ENCODE measurements at regions not wholly inside any gene's neighbourhood (a gene's known extent, or its start where the extent isn't known, plus 50 kb on each side); places are given as distances from the start of the nearest gene placed in this dataset.
"Not testable (repeated sequence)": the region's sequence is repeated elsewhere in the genome, so short reads cannot be mapped to it uniquely, and the experiment has no call there.

DNA sequence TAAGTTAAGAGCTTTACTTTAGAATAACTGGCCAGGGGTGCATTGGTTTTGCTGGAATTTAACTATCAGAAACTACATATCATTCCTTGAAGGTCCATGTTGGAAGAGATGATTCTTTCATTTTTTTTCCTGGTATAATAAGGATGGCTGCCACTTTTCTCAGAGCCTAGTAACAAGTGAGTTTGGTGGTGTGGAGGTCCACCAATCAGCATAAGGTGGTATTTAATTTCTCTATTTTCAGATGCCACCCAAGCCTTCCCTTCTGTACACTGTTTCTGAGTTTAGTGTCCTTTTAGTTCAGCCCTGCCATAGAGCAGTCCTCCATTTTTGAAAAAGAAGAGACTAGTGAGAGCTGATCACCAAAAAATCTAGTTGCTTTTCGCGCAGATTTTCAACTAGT, 386.3 kb downstream of the USP25 start:
- H3K4me3 ChIP-seq (ENCODE audit: low read depth, low read length): no peak overlapping the region
- TF ChIP-seq, protein P1, sequence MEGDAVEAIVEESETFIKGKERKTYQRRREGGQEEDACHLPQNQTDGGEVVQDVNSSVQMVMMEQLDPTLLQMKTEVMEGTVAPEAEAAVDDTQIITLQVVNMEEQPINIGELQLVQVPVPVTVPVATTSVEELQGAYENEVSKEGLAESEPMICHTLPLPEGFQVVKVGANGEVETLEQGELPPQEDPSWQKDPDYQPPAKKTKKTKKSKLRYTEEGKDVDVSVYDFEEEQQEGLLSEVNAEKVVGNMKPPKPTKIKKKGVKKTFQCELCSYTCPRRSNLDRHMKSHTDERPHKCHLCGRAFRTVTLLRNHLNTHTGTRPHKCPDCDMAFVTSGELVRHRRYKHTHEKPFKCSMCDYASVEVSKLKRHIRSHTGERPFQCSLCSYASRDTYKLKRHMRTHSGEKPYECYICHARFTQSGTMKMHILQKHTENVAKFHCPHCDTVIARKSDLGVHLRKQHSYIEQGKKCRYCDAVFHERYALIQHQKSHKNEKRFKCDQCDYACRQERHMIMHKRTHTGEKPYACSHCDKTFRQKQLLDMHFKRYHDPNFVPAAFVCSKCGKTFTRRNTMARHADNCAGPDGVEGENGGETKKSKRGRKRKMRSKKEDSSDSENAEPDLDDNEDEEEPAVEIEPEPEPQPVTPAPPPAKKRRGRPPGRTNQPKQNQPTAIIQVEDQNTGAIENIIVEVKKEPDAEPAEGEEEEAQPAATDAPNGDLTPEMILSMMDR (IDR thresholded peaks at IDR 0.05; ENCODE audit: insufficient read depth, low read depth, low read length, missing control alignments): no peak
- DNase-seq (ENCODE audit: low read depth): no peak

DNA sequence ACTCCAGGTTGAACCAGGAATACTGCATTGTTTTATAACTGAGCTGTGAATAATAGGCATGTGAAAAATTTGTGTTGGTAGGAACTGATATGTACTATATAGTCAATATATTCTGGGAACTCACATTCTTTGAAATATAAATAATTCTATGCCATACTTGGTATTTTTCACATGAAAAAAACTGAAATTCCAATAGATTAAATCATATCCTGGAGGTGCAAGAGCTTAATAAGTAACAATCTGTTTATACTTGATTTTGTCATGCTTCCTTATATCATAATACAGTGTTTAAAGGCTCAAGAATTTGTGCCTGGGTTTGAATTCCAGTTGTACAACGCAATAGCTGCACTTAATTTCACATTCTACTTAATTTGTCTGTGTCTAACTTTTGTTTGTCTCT, 387.0 kb downstream of the USP25 start:
- TF ChIP-seq, protein P1 (IDR thresholded peaks at IDR 0.05; ENCODE audit: insufficient read depth, low read depth, low read length, missing control alignments): no peak
- H3K4me3 ChIP-seq (ENCODE audit: low read depth, low read length): no peak overlapping the region
- DNase-seq (ENCODE audit: low read depth): no peak

DNA sequence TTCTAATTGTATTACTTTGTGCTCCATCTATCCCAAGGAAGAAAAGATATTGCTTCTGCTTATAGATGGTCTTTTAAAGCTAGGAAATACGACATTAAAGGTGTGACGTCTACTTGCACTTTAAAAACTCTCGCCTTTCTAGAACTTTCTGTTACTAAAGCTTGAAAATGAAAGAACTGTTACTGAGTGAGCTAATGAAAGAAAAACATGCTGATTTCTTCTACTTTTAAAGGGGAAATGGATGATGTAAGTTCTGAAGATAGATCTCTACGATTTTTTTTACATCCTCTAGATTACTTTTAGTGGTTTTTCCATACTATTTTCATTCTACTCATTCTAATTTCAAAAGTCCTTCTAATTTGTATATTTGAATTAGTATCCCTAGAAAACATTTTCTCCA, 387.5 kb downstream of the USP25 start:
- TF ChIP-seq, protein P1 (IDR thresholded peaks at IDR 0.05; ENCODE audit: insufficient read depth, low read depth, low read length, missing control alignments): no peak
- DNase-seq (ENCODE audit: low read depth): no peak
- H3K4me3 ChIP-seq (ENCODE audit: low read depth, low read length): no peak overlapping the region

DNA sequence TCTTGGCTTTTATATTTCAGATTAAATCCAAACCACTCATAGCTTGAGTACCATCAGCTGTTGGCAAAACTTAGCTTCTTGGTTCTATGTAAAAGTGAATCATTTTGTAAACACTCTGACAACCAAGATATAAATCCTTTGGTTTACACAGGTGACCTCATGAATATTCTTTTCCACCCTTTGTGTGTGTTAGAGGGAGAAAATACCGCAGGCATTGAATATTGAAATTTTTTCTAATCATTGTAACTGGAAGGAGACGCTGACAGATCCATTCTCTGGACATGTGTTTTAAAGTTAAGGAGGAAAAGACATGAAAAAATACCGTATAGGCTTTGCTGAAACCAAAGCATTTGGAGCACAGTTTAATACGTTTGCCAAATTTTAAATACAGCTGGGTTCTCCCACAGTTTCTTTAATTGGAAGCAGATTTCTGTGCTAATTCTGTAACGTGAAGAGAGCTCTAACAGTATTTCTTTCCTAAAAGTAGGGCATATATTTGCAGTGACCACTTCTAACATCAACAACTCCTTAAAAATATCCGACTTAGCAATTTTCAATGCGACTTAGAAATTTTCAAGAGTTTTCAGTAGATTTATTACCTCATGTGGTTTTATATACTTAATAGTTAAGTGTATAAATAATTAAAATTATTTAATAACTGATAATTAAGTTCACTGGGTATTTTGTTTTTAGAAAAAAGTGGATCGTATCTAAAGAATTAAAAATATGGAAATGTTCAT, 388.2 kb downstream of the USP25 start:
- TF ChIP-seq, protein P1 (IDR thresholded peaks at IDR 0.05; ENCODE audit: insufficient read depth, low read depth, low read length, missing control alignments): no peak
- H3K4me3 ChIP-seq (ENCODE audit: low read depth, low read length): no peak overlapping the region
- no peak for DNase-seq (ENCODE audit: low read depth)

DNA sequence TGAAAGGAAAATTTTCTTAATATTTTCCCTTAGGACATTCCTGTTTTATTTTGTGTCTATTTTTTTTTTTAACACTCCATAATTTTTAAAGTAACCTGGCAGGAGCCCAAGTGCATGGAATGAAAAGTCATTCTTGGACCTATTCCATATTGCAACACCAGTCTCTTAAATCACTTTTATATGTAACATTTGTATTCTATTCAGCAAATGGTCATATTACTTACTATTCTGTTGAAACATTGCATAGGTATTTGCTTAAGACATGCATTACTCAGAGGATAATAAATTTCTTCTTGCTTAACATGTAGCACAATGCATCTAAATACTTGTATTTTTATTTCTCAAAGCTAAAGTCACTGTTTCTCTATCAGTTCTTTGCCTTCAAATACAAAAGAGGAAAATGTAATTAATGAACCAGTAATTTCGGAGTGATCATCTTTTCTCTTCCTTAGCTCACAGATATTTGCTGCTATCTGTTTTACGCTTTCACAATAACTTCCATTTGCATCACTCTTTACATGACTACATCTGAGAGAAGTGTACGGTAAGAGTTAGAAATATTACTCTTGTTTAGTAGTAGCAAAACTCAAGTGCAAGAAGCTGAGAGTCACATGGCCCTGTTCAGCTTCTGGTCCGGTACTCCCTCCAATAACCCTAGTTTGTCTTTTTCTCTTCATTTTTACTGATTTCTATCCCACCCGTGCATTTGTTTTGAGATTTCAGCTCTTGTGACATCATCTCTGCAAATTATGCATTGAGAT, 394.8 kb downstream of the USP25 start:
- TF ChIP-seq, protein P1 (IDR thresholded peaks at IDR 0.05; ENCODE audit: insufficient read depth, low read depth, low read length, missing control alignments): no peak
- no peak for DNase-seq (ENCODE audit: low read depth)
- no peak overlapping the region for H3K4me3 ChIP-seq (ENCODE audit: low read depth, low read length)

DNA sequence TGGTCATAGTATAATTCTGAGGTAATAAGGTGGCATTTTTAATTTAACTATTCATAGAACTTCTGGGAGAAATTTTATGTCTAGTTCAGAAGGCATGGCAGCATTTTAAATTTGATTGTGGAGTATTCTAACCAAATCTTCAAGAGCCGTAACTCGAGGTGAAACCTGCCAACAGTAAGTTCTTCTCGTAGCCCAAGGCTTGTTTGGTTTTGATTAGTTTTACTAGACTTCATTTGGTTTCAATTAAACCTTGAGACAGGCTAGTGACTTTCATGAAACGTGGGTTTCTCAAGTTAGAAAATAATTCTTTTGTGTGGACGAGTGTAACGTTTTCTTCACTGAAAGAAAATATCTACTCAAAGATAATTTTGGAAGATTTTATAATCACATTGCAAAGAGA, 395.5 kb downstream of the USP25 start:
- TF ChIP-seq, protein P1 (IDR thresholded peaks at IDR 0.05; ENCODE audit: insufficient read depth, low read depth, low read length, missing control alignments): no peak
- no peak overlapping the region for H3K4me3 ChIP-seq (ENCODE audit: low read depth, low read length)
- DNase-seq (ENCODE audit: low read depth): no peak

DNA sequence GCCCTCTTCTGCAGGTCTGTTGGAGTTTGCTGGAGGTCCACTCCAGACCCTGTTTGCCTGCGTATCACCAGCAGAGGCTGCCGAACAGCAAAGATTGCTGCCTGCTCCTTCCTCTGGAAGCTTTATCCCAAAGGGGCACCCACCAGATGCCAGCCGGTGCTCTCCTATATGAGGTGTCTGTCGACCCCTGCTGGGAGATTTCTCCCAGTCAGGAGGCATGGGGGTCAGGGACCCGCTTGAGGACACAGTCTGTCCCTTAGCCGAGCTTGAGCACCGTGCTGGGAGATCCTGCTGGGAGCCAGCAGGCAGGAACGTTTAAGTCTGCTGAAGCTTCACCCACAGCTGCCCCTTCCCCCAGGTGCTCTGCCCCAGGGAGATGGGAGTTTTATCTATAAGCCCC, 402.7 kb downstream of the USP25 start:
- H3K4me3 ChIP-seq (ENCODE audit: low read depth, low read length): not testable (repeated sequence)

More for the DNA sequence above, 402.7 kb downstream of the USP25 start:
- DNase-seq (ENCODE audit: low read depth): not testable (repeated sequence)
